LHCN-M2 (cell line): ENCODE measurements at regions not wholly inside any gene's neighbourhood (a gene's known extent, or its start where the extent isn't known, plus 50 kb on each side); places are given as distances from the start of the nearest gene placed in this dataset.
A peak's percentile ranks its signal among the peaks of the same experiment; 100 is the strongest.
"Not testable (repeated sequence)": the region's sequence is repeated elsewhere in the genome, so short reads cannot be mapped to it uniquely, and the experiment has no call there.

Experiments
- DNase-seq: peaks from one replicate; pipeline ENCODE4 v3.0.0-alpha.2; 2012; ENCODE audit warnings: low read depth

- no peak for DNase-seq
Measured at GRCh38 chr6:15775741-15776140, 112.9 kb upstream of the DTNBP1 start.

DNA sequence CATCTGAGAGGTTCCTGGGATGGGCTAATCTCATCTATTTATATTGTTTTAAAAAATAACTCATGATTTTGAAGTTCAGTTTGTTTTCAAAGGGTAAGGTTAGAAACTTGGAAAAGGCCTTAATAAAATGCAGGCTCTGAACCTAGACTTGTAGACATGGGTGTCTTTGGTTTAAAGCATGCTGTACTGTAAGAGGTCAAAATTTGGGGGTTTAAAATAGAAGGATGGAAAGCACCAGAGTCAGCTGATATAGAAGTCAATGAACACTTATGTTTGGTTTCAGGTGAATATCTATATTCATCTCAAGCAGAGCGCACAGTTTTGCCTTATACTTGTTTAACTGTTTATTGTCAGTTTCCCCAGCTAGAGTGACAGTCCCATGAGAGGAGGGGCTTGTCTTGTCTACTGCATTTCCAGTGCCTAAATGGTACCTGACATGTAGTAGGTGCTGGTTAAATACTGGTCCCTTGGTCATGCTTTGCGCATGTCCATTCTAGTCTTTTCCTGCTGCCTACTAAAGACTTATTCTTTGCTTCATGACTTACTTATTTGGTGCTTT lies 112.3 kb upstream of the DTNBP1 start:
- DNase-seq, result no peak

GRCh38 chr6:15773806-15774410 lies 111.1 kb upstream of the DTNBP1 start:
- no peak for DNase-seq

DNA sequence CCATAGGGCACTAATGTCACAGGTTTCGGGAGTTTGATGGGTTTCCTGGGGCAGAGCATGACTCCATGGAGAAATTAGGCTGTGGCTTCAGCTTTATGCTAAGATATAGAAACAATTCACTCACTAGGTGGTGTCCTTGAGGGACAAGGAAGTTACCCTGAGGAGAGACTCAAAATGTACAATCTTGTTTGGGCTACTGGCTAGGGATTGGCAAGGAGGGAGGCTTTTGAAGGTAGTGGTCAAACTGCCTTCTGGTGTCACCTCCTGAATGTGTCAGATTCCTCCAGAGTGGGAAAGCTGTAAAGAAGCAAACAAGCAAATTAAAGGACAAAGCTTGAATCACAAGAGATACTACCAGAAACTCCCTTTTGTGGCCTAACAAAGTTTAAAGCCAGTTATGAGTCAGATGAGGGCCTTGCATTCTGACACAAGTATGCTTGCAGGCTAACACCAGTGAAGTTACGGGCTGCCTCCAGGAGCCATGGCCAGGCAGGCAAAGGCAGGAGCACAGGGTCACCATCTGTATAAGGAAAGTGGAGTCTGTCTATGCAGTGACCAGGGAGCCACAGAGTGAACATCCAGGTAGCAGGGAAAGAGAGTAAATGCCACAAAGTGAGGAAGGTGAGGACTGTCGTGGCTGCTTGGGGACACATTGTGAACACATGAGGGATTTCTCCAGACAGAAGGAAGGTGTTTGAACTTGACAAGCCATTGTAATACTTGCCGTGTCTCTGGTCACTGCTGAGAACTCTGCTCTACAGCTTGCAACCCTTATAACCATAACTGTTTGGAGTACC lies 107.7 kb upstream of the DTNBP1 start:
- DNase-seq, result peak; percentile 8

- DNase-seq, result peak; percentile 52
Measured at GRCh38 chr6:15769511-15770018, 106.7 kb upstream of the DTNBP1 start.

DNA sequence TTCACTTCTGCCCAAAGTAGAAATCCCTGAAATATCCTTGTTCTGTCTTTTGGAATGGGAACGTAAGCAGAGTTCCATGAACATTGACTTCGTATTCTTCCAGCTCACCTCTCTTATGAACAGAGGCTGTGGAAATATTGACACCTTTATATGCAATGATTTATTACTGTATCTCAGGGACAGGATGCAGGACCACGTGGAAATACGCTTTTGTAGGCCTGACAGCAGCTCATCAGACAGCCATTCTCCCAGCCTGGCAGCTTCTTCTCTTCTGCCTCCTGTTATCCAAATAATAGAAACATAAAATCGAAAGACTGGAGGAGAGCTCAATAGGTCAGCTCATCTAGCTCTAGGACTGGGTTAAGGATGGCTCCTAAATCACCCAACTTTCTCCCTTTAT lies 106.2 kb upstream of the DTNBP1 start:
- DNase-seq, result no peak

DNA sequence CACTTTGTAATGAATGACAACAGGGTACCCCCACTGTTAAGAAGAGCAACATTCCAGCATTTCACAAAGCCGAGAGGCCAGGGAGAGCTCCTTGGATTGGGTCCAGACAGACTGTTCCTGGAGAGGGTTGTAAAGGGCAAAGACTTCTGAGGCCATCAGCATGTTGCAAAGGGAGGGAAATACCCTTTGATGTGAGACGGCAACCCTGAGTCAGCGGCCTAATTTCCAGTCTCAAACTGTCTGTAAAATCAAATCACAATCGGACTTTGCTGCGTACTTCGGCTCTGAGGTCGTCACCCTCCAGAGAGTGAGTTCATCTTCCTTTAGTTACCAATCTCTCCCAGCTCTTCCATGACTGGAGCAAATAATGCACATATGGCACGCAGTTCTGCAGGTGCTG lies 101.0 kb upstream of the DTNBP1 start:
- no peak for DNase-seq

GRCh38 chr6:15763364-15763763 lies 100.5 kb upstream of the DTNBP1 start:
- no peak for DNase-seq

DNA sequence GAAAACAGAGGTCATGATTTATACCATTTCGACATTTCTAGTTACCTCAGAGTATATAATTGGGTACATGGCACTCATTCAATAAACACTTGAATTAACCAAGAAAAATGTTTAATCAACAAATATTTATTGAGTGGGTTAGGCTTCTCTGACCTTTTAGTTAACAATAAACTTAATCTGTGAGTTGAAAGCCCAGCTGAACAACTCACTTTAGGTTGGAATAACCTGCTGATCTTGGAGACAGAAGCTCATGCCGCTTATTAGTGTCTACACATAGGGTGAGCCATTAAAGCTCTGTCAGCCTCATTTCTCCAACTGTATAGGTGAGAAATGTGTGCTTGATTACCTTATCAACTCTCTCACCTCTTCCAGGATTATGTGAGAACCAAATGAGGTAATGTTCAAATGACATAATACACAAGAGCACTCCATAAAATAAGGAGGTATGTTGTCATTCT lies 98.2 kb upstream of the DTNBP1 start:
- no peak for DNase-seq

- DNase-seq, result no peak
Measured at GRCh38 chr6:15758631-15759215, 95.9 kb upstream of the DTNBP1 start.

GRCh38 chr6:15755526-15755925 lies 92.7 kb upstream of the DTNBP1 start:
- DNase-seq, result no peak

DNA sequence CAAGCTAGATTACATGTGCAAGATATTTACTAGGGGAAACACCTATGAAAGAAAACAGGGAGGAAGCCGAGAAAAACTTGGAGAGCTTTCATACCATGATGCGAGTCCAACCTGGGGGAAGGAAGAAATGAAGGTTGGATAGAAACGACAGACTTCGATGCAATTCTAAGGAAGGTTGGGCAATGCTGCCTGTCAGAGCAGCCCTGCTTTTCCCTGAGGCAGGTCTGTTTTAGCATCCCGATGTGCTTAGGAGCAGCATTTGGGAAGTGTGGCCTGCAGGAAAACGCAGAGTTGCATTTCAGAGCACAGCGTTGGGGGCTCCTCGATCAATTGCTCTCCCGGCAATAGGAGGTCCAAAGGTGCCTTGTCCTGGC lies 91.9 kb upstream of the DTNBP1 start:
- DNase-seq, result no peak

- DNase-seq, result peak; percentile 76
Measured at GRCh38 chr6:15754035-15754705, 91.3 kb upstream of the DTNBP1 start.

- peak; percentile 13 for DNase-seq
Measured at GRCh38 chr6:15752820-15753219, 90.0 kb upstream of the DTNBP1 start.

- peak; percentile 9 for DNase-seq
Measured at GRCh38 chr6:15751721-15752350, 89.0 kb upstream of the DTNBP1 start.

DNA sequence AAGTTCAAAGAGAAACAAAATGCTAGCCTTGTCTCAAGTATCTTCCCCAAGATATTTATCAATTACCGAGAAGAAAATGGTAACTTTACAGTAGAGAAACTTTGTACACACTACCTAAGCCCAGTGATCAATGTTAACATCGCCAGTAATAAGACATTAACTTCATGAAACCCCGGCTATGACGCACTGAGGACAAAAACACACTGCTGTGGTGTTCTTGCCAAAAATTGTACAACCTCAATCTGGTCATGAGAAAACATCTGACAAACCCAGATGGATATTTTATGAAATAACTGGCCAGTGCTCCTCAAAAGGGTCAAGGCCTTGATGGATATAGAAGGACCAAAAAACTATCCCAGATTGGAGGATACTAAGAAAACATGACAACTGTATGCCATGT lies 85.5 kb upstream of the DTNBP1 start:
- DNase-seq, result no peak

- no peak for DNase-seq
Measured at GRCh38 chr6:15747354-15747883, 84.6 kb upstream of the DTNBP1 start.

DNA sequence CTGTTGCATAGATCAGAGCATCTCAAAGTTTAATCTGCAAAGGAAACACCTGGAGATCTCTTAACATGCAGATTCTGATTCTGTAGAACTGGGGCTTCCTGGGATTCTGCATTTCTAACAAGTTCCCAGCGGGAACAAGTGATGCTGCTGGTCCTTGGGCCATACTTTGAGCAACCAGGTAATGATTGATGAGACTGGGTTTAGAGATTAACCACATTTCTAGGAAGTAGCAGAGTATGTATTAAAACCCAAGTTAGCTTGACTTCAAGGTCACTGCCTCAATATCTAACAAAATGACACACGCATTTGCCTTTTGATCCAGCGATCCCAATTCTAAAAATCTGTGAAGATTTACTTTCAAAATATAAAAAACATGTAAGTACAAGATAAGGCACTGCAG lies 83.0 kb upstream of the DTNBP1 start:
- DNase-seq, result no peak

DNA sequence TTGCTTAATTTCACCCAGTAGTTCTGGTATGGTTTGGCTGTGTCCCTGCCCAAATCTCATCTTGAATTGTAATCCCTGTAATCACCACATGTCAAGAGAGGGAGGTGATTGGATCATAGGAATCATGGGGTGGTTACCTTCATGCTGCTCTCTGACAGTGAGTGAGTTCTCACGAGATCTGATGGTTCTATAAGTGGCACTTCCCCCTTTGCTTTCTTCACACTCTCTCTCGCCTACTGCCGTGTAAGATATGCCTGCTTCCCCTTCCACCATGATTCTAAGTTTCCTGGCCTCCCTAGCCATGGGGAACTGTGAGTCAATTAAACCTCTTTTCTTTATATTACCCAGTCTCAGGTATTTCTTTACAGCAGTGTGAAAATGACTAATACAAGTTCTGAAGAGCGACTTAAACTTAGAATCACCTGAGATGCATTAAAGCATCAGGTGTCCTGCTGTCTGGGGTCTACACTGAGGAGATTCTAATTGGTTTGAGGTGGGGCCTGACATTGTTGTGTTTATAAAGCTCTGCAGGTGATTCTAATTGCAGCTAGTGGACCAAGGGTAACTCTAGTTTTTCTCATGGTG lies 82.1 kb upstream of the DTNBP1 start:
- DNase-seq, result no peak

- not testable (repeated sequence) for DNase-seq
Measured at GRCh38 chr6:15742013-15742412, 79.2 kb upstream of the DTNBP1 start.

DNA sequence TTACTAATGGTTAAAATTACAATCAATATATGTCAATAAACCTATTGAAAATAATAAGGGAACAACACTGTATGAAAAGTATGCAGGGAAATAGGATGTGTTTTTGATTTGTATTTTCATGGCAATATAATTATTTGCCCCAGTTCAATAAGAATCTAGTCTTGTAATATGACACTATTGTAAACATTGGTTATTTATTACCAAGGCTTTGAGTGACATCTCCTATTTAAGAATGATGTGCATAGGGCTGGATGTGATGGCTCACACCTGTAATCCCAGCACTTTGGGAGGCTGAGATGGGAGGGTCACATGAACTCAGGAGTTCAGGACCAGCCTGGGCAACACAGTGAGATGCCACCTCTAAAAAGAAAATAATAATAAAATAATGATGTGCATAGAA lies 78.6 kb upstream of the DTNBP1 start:
- DNase-seq, result no peak
